Stimulated activated CD8-positive, alpha-beta memory T cell treated with anti-CD3 and anti-CD28 coated beads, Interleukin-7, amount 100 ng/mL, for 24 hours (primary cell): ENCODE measurements at regions not wholly inside any gene's neighbourhood (a gene's known extent, or its start where the extent isn't known, plus 50 kb on each side); places are given as distances from the start of the nearest gene placed in this dataset.
"Not testable (repeated sequence)": the region's sequence is repeated elsewhere in the genome, so short reads cannot be mapped to it uniquely, and the experiment has no call there.

Experiments
- DNase-seq: peaks from one replicate; pipeline ENCODE4 v3.0.0-alpha.2; 2020; ENCODE audit warnings: low read depth

- DNase-seq = not testable (repeated sequence)
Observed at GRCh38 chr3:177394231-177395024, 197.1 kb upstream of the TBL1XR1 start.

GRCh38 chr3:177396733-177397132, 199.5 kb upstream of the TBL1XR1 start:
- no peak for DNase-seq

- DNase-seq = no peak
Observed at GRCh38 chr3:177401375-177401774, 204.1 kb upstream of the TBL1XR1 start.

- no peak for DNase-seq
Observed at GRCh38 chr3:177402533-177402932, 205.3 kb upstream of the TBL1XR1 start.

GRCh38 chr3:177405191-177405672, 207.9 kb upstream of the TBL1XR1 start:
- DNase-seq = no peak

- no peak for DNase-seq
Observed at GRCh38 chr3:177410730-177411129, 213.4 kb upstream of the TBL1XR1 start.

- DNase-seq = no peak
Observed at GRCh38 chr3:177411201-177411600, 213.9 kb upstream of the TBL1XR1 start.

- not testable (repeated sequence) for DNase-seq
Observed at GRCh38 chr3:177412677-177413170, 215.4 kb upstream of the TBL1XR1 start.

- DNase-seq = no peak
Observed at GRCh38 chr3:177414093-177414492, 216.8 kb upstream of the TBL1XR1 start.

GRCh38 chr3:177418787-177419186, 221.5 kb upstream of the TBL1XR1 start:
- no peak for DNase-seq

GRCh38 chr3:177419904-177420601, 222.8 kb upstream of the TBL1XR1 start:
- DNase-seq = no peak

GRCh38 chr3:177420651-177421480, 223.6 kb upstream of the TBL1XR1 start:
- no peak for DNase-seq

GRCh38 chr3:177421481-177421785, 224.2 kb upstream of the TBL1XR1 start:
- DNase-seq = no peak

GRCh38 chr3:177424521-177424920, 227.2 kb upstream of the TBL1XR1 start:
- no peak for DNase-seq

GRCh38 chr3:177425042-177425441, 227.8 kb upstream of the TBL1XR1 start:
- DNase-seq = no peak

- no peak for DNase-seq
Observed at GRCh38 chr3:177426106-177426877, 229.0 kb upstream of the TBL1XR1 start.

- DNase-seq = peak; percentile 4
Observed at GRCh38 chr3:177426878-177427495, 229.7 kb upstream of the TBL1XR1 start.

GRCh38 chr3:177427540-177427939, 230.3 kb upstream of the TBL1XR1 start:
- DNase-seq = no peak

- no peak for DNase-seq
Observed at GRCh38 chr3:177429079-177429478, 231.8 kb upstream of the TBL1XR1 start.

- no peak for DNase-seq
Observed at GRCh38 chr3:177429771-177430170, 232.5 kb upstream of the TBL1XR1 start.

- DNase-seq = no peak
Observed at GRCh38 chr3:177430653-177431052, 233.4 kb upstream of the TBL1XR1 start.
